HG03378 (cell line): ENCODE measurements at regions not wholly inside any gene's neighbourhood (a gene's known extent, or its start where the extent isn't known, plus 50 kb on each side); places are given as distances from the start of the nearest gene placed in this dataset.

Experiments
- ATAC-seq: cut with Tn5 transposase; IDR thresholded peaks from one replicate; pipeline ENCODE4 v1.9.1; 2021; ENCODE audit warnings: mild to moderate bottlenecking, moderate library complexity; ENCODE audit not compliant: unreplicated experiment

DNA sequence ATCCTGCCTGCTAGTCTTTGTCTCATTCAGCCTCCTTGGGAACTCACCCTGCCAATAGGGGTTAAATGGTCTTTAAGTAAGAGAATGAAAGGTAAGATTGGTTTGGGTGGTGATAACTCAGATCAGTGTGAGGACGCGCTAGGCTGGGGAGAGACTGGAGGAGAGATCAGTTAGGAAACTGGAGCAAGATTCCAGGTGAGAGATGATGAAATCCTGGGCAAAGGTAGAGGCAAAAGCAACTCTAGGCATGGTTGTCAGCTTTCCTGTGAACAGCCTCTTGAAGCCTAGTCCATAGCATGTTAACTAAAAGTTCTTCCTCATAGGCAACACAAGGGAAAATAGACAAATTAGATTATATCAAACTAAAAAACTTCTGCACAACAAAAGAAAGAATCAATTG is 145.2 kb upstream of the ANKRD28 start:
- no peak for ATAC-seq

GRCh38 chr3:15948388-15948787 is 150.6 kb upstream of the ANKRD28 start:
- ATAC-seq = no peak

DNA sequence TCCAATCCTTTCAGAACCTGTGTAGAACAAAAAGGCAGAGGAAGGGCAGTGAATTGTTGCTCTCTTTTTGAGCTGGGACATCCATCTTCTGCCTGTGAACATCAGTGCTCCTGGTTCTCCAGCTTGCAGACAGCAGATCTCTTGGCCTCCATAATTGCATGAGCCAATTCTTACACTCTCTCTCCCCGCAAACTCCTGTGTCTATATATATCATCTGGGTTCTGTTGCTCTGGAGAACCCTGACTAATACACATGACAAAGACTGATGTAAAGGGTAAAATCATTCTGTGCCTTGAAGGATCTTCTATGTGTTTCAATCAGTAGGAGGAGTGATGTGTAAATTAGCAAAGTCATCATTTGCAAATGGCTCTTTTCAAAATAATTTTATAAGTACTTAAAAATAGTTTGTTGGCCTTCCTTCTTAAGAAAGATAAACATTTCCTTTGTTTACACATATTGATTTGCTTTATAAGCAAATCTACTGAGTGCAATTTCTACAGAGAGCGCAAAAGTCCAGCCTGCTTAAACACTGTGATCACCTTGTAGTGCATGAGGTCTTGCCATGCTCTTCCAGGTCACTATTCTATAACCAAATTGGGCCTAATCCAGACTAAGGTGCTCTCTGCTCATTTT is 154.9 kb upstream of the ANKRD28 start:
- ATAC-seq = no peak

DNA sequence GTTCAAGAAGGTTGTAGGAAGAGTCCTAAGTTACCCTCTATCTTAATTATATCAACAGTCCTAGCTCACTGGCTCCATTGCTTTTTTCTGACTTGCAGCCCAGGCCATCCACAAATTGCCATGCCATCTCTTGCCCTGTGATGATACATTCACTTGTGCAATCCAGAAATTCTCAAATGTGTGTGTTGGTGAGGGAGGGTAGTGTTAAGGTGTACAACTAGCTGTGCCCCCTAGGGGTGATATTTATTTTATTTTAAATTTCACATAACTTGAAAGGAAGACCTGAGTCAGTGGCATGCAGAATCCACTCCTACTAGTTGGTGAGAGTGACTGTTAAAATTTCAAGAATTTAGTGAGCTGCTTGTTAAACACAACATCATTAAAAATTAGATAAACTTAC is 156.1 kb upstream of the ANKRD28 start:
- no peak for ATAC-seq

DNA sequence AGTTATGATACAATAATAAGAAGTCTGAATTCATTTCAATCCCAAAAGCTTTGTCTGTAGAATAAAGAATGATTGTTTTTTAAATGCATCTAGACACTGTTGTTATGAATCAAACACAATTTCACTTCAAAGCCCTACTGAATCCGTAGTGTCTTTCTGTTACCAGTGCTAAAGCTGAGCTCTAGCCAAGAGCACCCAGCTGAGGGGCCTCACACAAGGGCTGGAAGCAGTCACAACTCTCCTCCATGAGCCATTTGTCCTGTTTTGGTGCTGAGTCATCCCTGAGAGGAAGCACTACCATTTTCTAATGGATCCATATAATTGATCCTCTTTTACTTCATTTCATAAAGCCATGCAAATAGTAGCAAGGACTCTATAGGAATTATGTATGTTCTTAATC is 158.2 kb upstream of the ANKRD28 start:
- no peak for ATAC-seq

- no peak for ATAC-seq
Observed at GRCh38 chr3:15958692-15959433, 161.1 kb upstream of the ANKRD28 start.

- ATAC-seq = no peak
Observed at GRCh38 chr3:15959434-15959811, 161.6 kb upstream of the ANKRD28 start.

DNA sequence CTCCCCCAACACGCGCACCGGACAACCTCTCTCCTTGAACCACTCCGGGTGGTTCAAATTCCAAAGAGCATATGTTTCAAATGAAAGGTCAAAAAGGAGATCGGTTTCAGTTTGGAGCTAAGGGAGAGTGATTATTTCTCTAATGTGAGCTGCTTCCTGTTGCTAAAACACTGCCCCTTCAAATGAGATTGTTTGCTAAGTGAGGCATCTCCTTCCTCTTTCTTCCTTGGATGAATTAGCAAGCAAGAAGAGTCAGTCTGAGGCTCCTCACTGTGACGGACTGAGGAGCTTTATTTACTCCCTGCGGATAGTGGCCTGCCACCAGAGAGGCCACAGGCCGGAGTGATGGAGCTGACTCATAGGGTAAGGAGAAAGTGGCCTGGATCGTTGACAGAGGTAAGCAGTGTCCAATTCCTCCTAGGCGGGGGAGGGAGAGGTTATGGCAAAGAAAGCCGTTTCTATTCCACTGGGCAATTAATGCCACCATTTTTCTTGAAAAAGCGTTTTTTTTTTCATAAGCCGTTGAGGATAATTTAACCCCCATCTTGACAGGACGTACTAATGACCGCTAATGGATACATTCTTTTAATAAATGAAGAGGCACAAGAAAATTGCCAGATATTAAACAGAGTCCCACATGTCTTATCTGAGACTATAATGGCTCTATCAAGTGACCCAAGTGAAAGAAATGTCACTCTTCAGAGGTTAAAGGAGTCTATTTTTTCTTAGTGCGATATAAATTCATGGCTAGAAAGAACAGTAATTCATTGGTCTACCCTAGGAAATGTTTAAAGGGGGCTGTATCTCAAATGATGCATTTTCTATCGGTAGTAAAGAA is 167.0 kb upstream of the ANKRD28 start:
- no peak for ATAC-seq

- no peak for ATAC-seq
Observed at GRCh38 chr3:15967577-15967976, 169.8 kb upstream of the ANKRD28 start.

GRCh38 chr3:15969874-15970640 is 172.3 kb upstream of the ANKRD28 start:
- ATAC-seq = no peak

- no peak for ATAC-seq
Observed at GRCh38 chr3:15973414-15973813, 175.6 kb upstream of the ANKRD28 start.

GRCh38 chr3:15973940-15974339 is 176.2 kb upstream of the ANKRD28 start:
- ATAC-seq = no peak

GRCh38 chr3:15974647-15975046 is 176.9 kb upstream of the ANKRD28 start:
- ATAC-seq = no peak

GRCh38 chr3:15976524-15976923 is 178.7 kb upstream of the ANKRD28 start:
- ATAC-seq = no peak

DNA sequence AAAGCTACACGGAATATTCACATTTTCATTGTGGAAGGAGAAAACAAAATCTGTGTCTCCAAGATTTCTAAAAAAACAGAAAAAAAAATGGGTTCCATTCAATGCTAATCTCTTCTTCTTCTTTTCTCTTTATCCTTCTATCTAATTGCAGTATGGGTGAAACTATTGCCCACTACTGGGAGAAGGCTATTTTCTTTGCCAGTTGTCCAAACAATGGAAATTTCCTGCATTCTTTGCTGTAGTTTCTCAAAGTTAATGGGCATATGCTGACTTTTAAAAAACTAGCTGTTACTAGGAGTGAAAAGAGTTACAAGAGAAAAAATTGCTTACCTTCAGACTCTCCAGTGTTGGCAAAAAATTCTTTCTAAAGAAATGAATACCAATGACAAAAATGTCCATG is 179.3 kb upstream of the ANKRD28 start:
- no peak for ATAC-seq

- no peak for ATAC-seq
Observed at GRCh38 chr3:15977598-15978232, 179.9 kb upstream of the ANKRD28 start.

- no peak for ATAC-seq
Observed at GRCh38 chr3:15978801-15979200, 181.0 kb upstream of the ANKRD28 start.

GRCh38 chr3:15979495-15979894 is 181.7 kb upstream of the ANKRD28 start:
- no peak for ATAC-seq

- ATAC-seq = no peak
Observed at GRCh38 chr3:15979900-15980299, 182.1 kb upstream of the ANKRD28 start.

- no peak for ATAC-seq
Observed at GRCh38 chr3:15982243-15982642, 184.5 kb upstream of the ANKRD28 start.
